ENCODE measurements at regions not wholly inside any gene's neighbourhood (a gene's known extent, or its start where the extent isn't known, plus 50 kb on each side); places are given as distances from the start of the nearest gene placed in this dataset.

DNA sequence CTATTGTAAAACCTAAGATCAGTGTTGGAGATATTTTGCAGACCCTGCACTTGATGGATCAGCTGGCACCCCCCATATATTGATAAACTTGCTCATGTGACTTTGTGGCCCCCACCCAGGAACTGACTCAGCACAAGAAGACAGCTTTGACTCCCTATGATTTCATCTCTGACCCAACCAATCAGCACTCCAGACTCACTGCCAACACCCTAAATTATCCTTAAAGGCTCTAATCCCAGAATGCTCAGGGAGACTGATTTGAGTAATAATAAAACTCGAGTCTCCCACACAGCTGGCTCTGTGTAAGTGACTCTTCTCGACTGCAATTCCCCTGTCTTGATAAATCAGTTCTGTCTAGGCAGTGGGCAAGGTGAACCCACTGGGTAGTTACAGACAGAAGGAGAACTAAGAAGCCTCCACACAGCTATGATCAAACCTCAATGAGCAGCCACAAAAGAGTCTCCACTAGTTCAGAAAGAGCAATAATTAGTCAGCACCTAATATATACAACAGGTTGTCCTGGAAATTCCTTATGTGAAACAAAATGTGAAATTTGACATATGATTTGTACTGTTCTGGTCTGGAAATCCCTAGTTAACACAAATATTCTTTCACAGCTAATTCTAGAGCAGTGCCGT lies 52.2 kb downstream of the ACTL7B start:
- TF ChIP-seq, protein P1, sequence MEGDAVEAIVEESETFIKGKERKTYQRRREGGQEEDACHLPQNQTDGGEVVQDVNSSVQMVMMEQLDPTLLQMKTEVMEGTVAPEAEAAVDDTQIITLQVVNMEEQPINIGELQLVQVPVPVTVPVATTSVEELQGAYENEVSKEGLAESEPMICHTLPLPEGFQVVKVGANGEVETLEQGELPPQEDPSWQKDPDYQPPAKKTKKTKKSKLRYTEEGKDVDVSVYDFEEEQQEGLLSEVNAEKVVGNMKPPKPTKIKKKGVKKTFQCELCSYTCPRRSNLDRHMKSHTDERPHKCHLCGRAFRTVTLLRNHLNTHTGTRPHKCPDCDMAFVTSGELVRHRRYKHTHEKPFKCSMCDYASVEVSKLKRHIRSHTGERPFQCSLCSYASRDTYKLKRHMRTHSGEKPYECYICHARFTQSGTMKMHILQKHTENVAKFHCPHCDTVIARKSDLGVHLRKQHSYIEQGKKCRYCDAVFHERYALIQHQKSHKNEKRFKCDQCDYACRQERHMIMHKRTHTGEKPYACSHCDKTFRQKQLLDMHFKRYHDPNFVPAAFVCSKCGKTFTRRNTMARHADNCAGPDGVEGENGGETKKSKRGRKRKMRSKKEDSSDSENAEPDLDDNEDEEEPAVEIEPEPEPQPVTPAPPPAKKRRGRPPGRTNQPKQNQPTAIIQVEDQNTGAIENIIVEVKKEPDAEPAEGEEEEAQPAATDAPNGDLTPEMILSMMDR (IDR thresholded peaks at IDR 0.05) = no peak
- TF ChIP-seq POLR2A (IDR thresholded peaks at IDR 0.05) (no peak), EP300 (IDR thresholded peaks at IDR 0.05) (no peak), POLR2AphosphoS5 (IDR thresholded peaks at IDR 0.05) (no peak)
